Left ventricle myocardium inferior (tissue), 1 donor: ENCODE measurements at regions not wholly inside any gene's neighbourhood (a gene's known extent, or its start where the extent isn't known, plus 50 kb on each side); places are given as distances from the start of the nearest gene placed in this dataset.

Source experiments
- DNase-seq: peaks from one replicate; pipeline ENCODE4 v3.0.0-alpha.2; 2020
- H3K27ac ChIP-seq: fragments of 200-600 bp; replicated peaks from 2 replicates; pipeline ENCODE4 v1.8.0; 2021
- H3K27me3 ChIP-seq: fragments of 200-600 bp; 2 replicates; pipeline ENCODE4 v1.8.0; 2021; ENCODE audit warnings: low read depth
- H3K36me3 ChIP-seq: fragments of 200-600 bp; 2 replicates; pipeline ENCODE4 v1.8.0; 2021
- H3K4me1 ChIP-seq: fragments of 200-600 bp; 2 replicates; pipeline ENCODE4 v1.8.0; 2021
- H3K4me3 ChIP-seq: fragments of 200-600 bp; 2 replicates; pipeline ENCODE4 v1.8.0; 2021; ENCODE audit warnings: mild to moderate bottlenecking, moderate library complexity
- H3K9me3 ChIP-seq: fragments of 200-600 bp; replicated peaks from 2 replicates; pipeline ENCODE4 v1.8.0; 2021
- intact Hi-C: fragments of 100-400 bp; cut with micrococcal nuclease; formaldehyde crosslinking; loops from one replicate; pipeline ENCODE4 v1.11.0; 2022
- TF ChIP-seq, protein P1 (sequence below): fragments of 200-600 bp; IDR thresholded peaks from 2 replicates; pipeline ENCODE4 v1.8.0; 2021; ENCODE audit warnings: antibody characterized with exemption, mild to moderate bottlenecking, borderline replicate concordance
- donor health status: DM: no; HTN: yes; CAD: no; lungs with severe emphysema.

DNA sequence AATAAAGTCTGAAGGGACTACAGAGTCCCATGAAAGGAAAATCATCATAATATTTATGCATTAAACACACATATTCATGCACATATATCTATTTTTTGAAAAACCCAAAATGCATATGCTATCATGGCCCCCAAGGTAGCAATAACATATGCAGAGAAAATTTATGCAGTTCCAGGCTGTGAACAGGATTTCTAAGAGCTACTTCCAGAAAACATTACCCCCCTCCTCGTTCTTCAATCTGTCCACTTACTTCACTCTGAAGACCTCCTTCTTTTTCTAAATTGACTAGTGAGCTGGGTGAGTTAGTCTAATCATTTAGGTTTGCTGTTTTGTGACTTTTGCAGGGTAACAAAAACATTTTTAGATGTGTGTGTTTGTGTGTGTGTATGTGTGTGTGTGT, 376.4 kb upstream of the ZEB2 start:
- no peaks in the 10 kb centered on the region for H3K36me3 ChIP-seq
- peaks cover under 1% of the 10 kb centered on the region for H3K4me1 ChIP-seq
- H3K9me3 ChIP-seq = peaks cover 4% of the 10 kb centered on the region
- TF ChIP-seq, protein P1, sequence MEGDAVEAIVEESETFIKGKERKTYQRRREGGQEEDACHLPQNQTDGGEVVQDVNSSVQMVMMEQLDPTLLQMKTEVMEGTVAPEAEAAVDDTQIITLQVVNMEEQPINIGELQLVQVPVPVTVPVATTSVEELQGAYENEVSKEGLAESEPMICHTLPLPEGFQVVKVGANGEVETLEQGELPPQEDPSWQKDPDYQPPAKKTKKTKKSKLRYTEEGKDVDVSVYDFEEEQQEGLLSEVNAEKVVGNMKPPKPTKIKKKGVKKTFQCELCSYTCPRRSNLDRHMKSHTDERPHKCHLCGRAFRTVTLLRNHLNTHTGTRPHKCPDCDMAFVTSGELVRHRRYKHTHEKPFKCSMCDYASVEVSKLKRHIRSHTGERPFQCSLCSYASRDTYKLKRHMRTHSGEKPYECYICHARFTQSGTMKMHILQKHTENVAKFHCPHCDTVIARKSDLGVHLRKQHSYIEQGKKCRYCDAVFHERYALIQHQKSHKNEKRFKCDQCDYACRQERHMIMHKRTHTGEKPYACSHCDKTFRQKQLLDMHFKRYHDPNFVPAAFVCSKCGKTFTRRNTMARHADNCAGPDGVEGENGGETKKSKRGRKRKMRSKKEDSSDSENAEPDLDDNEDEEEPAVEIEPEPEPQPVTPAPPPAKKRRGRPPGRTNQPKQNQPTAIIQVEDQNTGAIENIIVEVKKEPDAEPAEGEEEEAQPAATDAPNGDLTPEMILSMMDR = no peak
- intact Hi-C loops = no loop called here
- DNase-seq = no peak
- no peak overlapping the region for H3K4me3 ChIP-seq
- no peaks in the 10 kb centered on the region for H3K27me3 ChIP-seq
- no peak overlapping the region for H3K27ac ChIP-seq

DNA sequence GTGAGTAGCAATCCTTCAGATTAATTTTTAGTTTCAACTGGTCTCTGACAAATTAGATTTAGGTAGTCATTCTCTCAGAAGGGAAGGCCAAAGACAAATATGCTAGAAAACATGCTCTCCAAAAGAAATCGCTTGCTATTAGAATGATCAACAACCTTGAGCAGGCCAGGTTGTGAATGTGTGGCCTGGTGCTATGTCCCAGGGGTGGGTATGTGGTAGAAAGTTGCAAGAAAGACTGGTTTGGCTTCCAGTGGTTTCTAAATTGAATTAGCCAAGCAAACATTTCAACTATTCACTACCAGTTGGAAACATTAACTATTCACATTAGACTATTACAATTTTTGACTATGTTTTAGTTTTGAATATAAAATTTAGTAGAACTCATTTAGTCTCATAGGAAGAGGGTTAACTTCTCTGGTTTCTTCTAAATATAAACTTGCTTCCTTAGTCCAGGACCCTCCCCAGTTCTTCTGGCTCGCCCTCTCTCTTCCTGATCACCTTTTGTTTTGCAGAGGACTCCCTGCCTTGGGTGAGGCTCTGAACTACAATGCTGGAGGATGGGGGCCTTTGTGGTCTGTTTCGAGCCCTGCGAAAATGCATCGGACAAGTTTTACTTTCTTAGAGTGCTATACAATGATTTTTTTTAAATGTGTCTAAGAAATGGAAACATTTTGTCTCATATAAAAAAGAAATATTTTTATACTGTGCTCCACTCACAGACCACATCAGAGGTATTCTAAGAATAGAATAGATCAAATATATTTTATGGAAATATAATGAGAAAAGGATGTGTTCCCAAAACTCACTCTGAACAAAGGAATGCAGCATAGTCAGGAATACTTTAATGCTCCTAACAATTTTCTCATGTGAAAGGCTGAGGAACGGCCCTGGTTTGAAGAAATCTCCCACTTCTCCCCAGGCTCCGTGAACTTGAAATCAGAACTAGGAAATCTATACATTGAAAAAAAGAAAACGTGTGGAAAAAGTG, 375.0 kb upstream of the ZEB2 start:
- Histone ChIP-seq H3K4me3 (no peak overlapping the region), H3K27me3 (no peaks in the 10 kb centered on the region), H3K9me3 (no peaks in the 10 kb centered on the region), H3K27ac (no peak overlapping the region), H3K36me3 (no peaks in the 10 kb centered on the region), H3K4me1 (peaks cover 13% of the 10 kb centered on the region)
- TF ChIP-seq, protein P1 = no peak
- DNase-seq = no peak
- intact Hi-C loops = no loop called here

DNA sequence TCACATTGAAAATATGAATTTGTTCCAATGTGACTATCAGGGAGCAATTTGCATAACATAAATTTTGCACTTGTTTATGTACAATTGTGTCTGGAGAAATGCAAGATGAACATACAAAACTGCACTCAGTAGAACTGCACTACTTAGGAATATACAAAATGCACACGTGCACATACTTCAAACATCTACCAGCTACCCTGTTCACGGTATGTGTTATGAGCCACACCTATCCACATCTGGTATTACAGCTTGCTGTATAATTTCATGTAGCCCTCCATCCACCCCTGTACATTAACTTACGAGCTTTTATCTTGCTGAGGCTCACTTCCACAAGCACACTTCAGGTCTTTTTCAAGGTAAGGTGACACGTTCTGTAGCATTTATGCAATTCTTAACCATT, 373.5 kb upstream of the ZEB2 start:
- TF ChIP-seq, protein P1 = no peak
- no peaks in the 10 kb centered on the region for H3K9me3 ChIP-seq
- no peak for DNase-seq
- no peaks in the 10 kb centered on the region for H3K36me3 ChIP-seq
- intact Hi-C loops = no loop called here
- H3K27ac ChIP-seq = no peak overlapping the region
- no peaks in the 10 kb centered on the region for H3K27me3 ChIP-seq
- no peak overlapping the region for H3K4me3 ChIP-seq
- H3K4me1 ChIP-seq = peaks cover 13% of the 10 kb centered on the region

DNA sequence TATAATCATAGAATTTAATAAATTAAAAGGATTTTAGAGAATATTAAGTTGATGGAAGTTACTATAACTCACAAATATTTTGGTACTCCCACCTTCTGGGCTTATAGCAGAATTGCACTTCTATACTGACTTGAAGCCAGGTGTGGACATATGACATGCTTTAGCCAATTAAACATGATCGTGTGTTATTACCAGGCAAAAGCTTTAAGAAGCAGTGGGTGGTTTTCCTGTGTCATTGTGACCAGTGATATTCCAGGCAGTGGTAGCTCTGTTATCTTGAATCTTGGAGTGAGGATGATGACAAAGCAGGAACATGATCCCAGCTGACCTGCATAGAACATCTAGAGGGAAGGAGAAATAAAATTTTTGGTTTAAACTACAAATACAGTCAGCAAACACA, 370.9 kb upstream of the ZEB2 start:
- peaks cover 24% of the 10 kb centered on the region for H3K4me1 ChIP-seq

DNA sequence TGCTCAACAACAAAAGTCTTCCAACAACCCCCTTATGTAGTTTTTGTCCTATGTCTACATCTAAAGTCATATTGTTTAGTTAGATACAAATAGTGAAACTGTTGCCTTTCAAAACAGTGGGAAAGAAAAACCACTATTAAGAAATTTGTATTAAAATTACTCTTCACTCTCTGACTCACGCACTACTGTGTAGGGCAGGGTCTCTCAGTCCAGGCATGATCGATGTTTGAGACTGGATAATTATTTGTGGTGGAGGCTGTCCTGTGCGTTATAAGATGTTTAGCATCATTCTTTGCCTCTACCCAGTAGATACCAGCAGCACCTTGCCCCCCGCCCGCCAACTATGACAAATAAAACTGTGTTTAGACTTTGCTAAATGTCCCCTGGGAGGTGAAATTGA, 369.4 kb upstream of the ZEB2 start:
- H3K36me3 ChIP-seq = no peaks in the 10 kb centered on the region
- no peaks in the 10 kb centered on the region for H3K9me3 ChIP-seq
- H3K27ac ChIP-seq = no peak overlapping the region
- DNase-seq = no peak
- intact Hi-C loops = no loop called here
- H3K4me3 ChIP-seq = no peak overlapping the region
- TF ChIP-seq, protein P1 = no peak
- H3K27me3 ChIP-seq = no peaks in the 10 kb centered on the region
- peaks cover 24% of the 10 kb centered on the region for H3K4me1 ChIP-seq

More for the DNA sequence above, 370.9 kb upstream of the ZEB2 start:
- H3K36me3 ChIP-seq = no peaks in the 10 kb centered on the region
- no peaks in the 10 kb centered on the region for H3K27me3 ChIP-seq
- TF ChIP-seq, protein P1 = peak; percentile 35
- no peak for DNase-seq
- H3K9me3 ChIP-seq = no peaks in the 10 kb centered on the region
- no peak overlapping the region for H3K27ac ChIP-seq
- H3K4me3 ChIP-seq = no peak overlapping the region
- intact Hi-C loops = no loop called here
